BE2C (cell line): ENCODE measurements at regions not wholly inside any gene's neighbourhood (a gene's known extent, or its start where the extent isn't known, plus 50 kb on each side); places are given as distances from the start of the nearest gene placed in this dataset.

Experiments
- DNase-seq: peaks from one replicate; pipeline ENCODE4 v3.0.0-alpha.2; 2020
- H3K27me3 ChIP-seq: fragments of 250-450 bp; sonication (Bioruptor Pico); 2 replicates; pipeline ENCODE4 v1.5.1; 2020; ENCODE audit warnings: mild to moderate bottlenecking
- H3K36me3 ChIP-seq: fragments of 250-450 bp; sonication (Bioruptor Pico); 2 replicates; pipeline ENCODE4 v1.5.1; 2020; ENCODE audit warnings: mild to moderate bottlenecking
- H3K4me1 ChIP-seq: fragments of 250-450 bp; sonication (Bioruptor Pico); 2 replicates; pipeline ENCODE4 v1.5.1; 2020
- H3K4me3 ChIP-seq: 2 replicates; pipeline ENCODE4 v1.5.1; 2011; ENCODE audit warnings: low read depth, low read length
- H3K9me3 ChIP-seq: fragments of 250-450 bp; sonication (Bioruptor Pico); 2 replicates; pipeline ENCODE4 v1.5.1; 2020
- TF ChIP-seq, protein P1 (sequence below): IDR thresholded peaks from 2 replicates; pipeline ENCODE4 v1.5.1; 2012; ENCODE audit warnings: mild to moderate bottlenecking, low read depth, low read length

DNA sequence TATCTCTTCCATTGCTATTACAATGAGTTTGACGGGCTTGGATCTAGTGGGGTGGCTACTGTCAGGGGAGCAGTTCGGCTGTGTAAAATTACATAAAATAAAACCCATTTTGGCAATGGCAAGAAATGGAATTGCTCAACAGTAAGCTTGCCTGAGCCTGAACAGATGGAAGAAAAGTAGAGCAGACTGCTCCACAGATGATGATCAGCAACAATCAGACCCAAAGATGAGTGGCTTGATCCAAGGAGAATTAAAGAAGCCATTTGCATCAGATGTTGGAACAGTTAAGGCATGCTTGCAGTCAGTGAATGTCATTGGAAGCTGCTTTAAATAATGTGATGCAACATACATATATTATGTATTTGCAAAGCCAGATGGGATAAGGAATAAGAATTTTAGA is 256.6 kb upstream of the SMIM30 start:
- DNase-seq = no peak
- TF ChIP-seq, protein P1, sequence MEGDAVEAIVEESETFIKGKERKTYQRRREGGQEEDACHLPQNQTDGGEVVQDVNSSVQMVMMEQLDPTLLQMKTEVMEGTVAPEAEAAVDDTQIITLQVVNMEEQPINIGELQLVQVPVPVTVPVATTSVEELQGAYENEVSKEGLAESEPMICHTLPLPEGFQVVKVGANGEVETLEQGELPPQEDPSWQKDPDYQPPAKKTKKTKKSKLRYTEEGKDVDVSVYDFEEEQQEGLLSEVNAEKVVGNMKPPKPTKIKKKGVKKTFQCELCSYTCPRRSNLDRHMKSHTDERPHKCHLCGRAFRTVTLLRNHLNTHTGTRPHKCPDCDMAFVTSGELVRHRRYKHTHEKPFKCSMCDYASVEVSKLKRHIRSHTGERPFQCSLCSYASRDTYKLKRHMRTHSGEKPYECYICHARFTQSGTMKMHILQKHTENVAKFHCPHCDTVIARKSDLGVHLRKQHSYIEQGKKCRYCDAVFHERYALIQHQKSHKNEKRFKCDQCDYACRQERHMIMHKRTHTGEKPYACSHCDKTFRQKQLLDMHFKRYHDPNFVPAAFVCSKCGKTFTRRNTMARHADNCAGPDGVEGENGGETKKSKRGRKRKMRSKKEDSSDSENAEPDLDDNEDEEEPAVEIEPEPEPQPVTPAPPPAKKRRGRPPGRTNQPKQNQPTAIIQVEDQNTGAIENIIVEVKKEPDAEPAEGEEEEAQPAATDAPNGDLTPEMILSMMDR = no peak
- H3K27me3 ChIP-seq = no peaks in the 10 kb centered on the region

GRCh38 chr7:113373863-113374262 is 255.5 kb upstream of the SMIM30 start:
- no peak for DNase-seq
- Histone ChIP-seq H3K36me3 (no peaks in the 10 kb centered on the region), H3K9me3 (no peaks in the 10 kb centered on the region), H3K4me1 (no peaks in the 10 kb centered on the region), H3K4me3 (no peak overlapping the region), H3K27me3 (no peaks in the 10 kb centered on the region)
- TF ChIP-seq, protein P1 = no peak

More for the DNA sequence above, 256.6 kb upstream of the SMIM30 start:
- H3K4me1 ChIP-seq = no peaks in the 10 kb centered on the region
- H3K36me3 ChIP-seq = no peaks in the 10 kb centered on the region
- no peak overlapping the region for H3K4me3 ChIP-seq
- no peaks in the 10 kb centered on the region for H3K9me3 ChIP-seq

GRCh38 chr7:113371416-113372043 is 253.2 kb upstream of the SMIM30 start:
- Histone ChIP-seq H3K4me3 (no peak overlapping the region), H3K9me3 (no peaks in the 10 kb centered on the region), H3K27me3 (no peaks in the 10 kb centered on the region), H3K4me1 (no peaks in the 10 kb centered on the region), H3K36me3 (no peaks in the 10 kb centered on the region)
- TF ChIP-seq, protein P1 = no peak
- DNase-seq = no peak

GRCh38 chr7:113370910-113371309 is 252.6 kb upstream of the SMIM30 start:
- no peak for DNase-seq
- no peaks in the 10 kb centered on the region for H3K27me3 ChIP-seq
- TF ChIP-seq, protein P1 = no peak
- H3K36me3 ChIP-seq = no peaks in the 10 kb centered on the region
- H3K9me3 ChIP-seq = no peaks in the 10 kb centered on the region
- H3K4me3 ChIP-seq = no peak overlapping the region
- H3K4me1 ChIP-seq = no peaks in the 10 kb centered on the region

- no peak for DNase-seq
- H3K4me1 ChIP-seq = no peaks in the 10 kb centered on the region
- TF ChIP-seq, protein P1 = no peak
- H3K9me3 ChIP-seq = no peaks in the 10 kb centered on the region
- H3K4me3 ChIP-seq = no peak overlapping the region
- H3K36me3 ChIP-seq = no peaks in the 10 kb centered on the region
- no peaks in the 10 kb centered on the region for H3K27me3 ChIP-seq
These were observed 249.9 kb upstream of the SMIM30 start for GRCh38 chr7:113368256-113368655.

- Histone ChIP-seq H3K27me3 (no peaks in the 10 kb centered on the region), H3K9me3 (no peaks in the 10 kb centered on the region), H3K4me1 (no peaks in the 10 kb centered on the region), H3K36me3 (no peaks in the 10 kb centered on the region), H3K4me3 (no peak overlapping the region)
- TF ChIP-seq, protein P1 = no peak
- no peak for DNase-seq
These were observed 248.8 kb upstream of the SMIM30 start for GRCh38 chr7:113367041-113367586.
